SK-N-MC (cell line): ENCODE measurements at regions not wholly inside any gene's neighbourhood (a gene's known extent, or its start where the extent isn't known, plus 50 kb on each side); places are given as distances from the start of the nearest gene placed in this dataset.

Source experiments
- EZH2 ChIP-seq: fragments of 200-600 bp; sonication (generic); IDR thresholded peaks from one replicate; pipeline ENCODE4 v1.6.1; 2017; ENCODE audit warnings: antibody characterized with exemption
- FOXP2 ChIP-seq: optimal IDR thresholded peaks from 2 replicates; pipeline ENCODE3; 2011; ENCODE audit warnings: mild to moderate bottlenecking, moderate library complexity; ENCODE audit not compliant: insufficient read depth; ENCODE audit errors: extremely low read length, control extremely low read depth
- POLR2AphosphoS5 ChIP-seq: IDR thresholded peaks from 2 replicates; pipeline ENCODE4 v1.6.1; 2012; ENCODE audit warnings: mild to moderate bottlenecking, low read depth, low read length, borderline replicate concordance

DNA sequence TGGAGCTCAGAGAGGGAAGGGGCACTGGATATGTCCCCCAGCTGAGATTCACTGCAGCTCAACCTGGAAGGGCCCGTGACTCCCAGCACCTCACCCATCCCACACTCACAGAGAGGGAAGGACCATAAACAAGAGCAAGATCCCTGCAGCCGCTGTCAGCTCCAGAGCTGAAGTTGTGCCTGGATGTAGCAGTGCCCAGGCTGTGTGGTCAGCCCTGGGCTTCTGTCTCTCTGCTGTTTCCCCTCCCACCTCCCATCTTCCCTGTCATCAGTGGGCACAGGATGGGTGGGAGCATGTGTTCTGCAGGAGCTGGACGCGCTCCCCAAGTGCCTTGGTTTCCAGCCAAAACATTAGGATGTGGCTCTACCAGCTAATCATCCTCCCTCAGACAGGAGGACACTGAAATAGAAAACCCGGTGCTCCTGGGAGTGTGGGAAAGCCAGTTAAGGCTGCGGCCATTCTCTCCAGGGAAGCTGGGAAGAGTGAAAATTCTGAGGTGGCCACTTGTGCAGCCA is 282.7 kb downstream of the NPHP4 start:
- no peak for TF ChIP-seq POLR2AphosphoS5
- TF ChIP-seq EZH2, result no peak
- no peak for TF ChIP-seq FOXP2
